C4-2B (cell line): ENCODE measurements at regions not wholly inside any gene's neighbourhood (a gene's known extent, or its start where the extent isn't known, plus 50 kb on each side); places are given as distances from the start of the nearest gene placed in this dataset.

Experiments
- CTCF ChIP-seq: fragments of 450-650 bp; conservative IDR thresholded peaks from 2 replicates; pipeline ENCODE4 v1.5.1; 2017; ENCODE audit warnings: mild to moderate bottlenecking
- ZFX ChIP-seq: fragments of 450-650 bp; IDR thresholded peaks from 2 replicates; pipeline ENCODE4 v1.6.1; 2017

DNA sequence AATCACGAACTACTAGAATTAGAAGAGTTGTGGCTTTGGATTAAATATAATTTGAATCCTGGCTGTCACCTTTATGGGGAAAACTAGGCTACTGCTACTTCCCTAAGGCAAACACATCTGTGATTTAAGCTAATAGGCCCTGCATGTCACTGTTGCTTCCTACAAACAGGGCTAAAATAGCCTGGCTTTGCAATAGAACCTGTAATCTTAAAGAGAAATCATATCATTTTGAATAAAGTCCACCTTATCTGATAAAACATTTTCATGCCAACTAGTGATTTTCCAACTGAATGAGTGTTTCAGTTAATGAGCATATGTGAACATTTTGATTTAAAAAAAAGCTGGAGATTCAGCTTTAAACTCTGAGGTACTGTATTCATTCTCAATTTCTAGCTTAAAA lies 208.0 kb downstream of the GPR37 start:
- TF ChIP-seq CTCF, result no peak
- TF ChIP-seq ZFX, result no peak
